Keratinocyte (primary cell): ENCODE measurements at regions not wholly inside any gene's neighbourhood (a gene's known extent, or its start where the extent isn't known, plus 50 kb on each side); places are given as distances from the start of the nearest gene placed in this dataset.

Experiments
- DNase-seq: peaks from one replicate; pipeline ENCODE4 v3.0.0-alpha.2; 2011; ENCODE audit warnings: low read depth, missing footprints, low spot score
- FAIRE-seq: peaks from 2 replicates; lab custom pipeline; 2011; peaks lifted over from hg19 to GRCh38; lab: Jason Lieb, UNC
- H2AFZ ChIP-seq: 2 replicates; pipeline ENCODE4 v1.6.0; 2012; ENCODE audit warnings: low read length, control low read depth, inconsistent platforms; ENCODE audit not compliant: control insufficient read depth
- H3K27ac ChIP-seq: 2 replicates; pipeline ENCODE4 v1.5.1; 2011; ENCODE audit warnings: low read length; ENCODE audit not compliant: control insufficient read depth, insufficient read depth
- H3K27me3 ChIP-seq: 3 replicates; pipeline ENCODE4 v1.6.0; 2011; ENCODE audit warnings: low read length; ENCODE audit not compliant: control insufficient read depth, insufficient read depth; ENCODE audit errors: extremely low read depth
- H3K36me3 ChIP-seq, 2 experiments: 2 replicates in 1 of 2; 3 replicates in 1 of 2; pipeline ENCODE4 v1.5.1; 2011; ENCODE audit warnings: low read length in 2 of 2, mild to moderate bottlenecking in 1 of 2; ENCODE audit not compliant: control insufficient read depth in 2 of 2, insufficient read depth in 2 of 2; ENCODE audit errors: extremely low read depth in 1 of 2
- H3K4me1 ChIP-seq: 3 replicates; pipeline ENCODE4 v1.5.1; 2011; ENCODE audit warnings: low read length; ENCODE audit not compliant: control insufficient read depth, insufficient read depth; ENCODE audit errors: extremely low read depth
- H3K4me2 ChIP-seq: 3 replicates; pipeline ENCODE4 v1.6.0; 2011; ENCODE audit warnings: low read depth, low read length; ENCODE audit not compliant: control insufficient read depth, insufficient read depth; ENCODE audit errors: extremely low read depth
- H3K4me3 ChIP-seq, 3 experiments: fragments of 200-600 bp in 1 of 3; sonication (generic) in 1 of 3; 2 replicates in 2 of 3; 3 replicates in 1 of 3; pipeline ENCODE4 v1.5.1; 2011 to 2016; ENCODE audit warnings: low read length in 3 of 3, mild to moderate bottlenecking in 3 of 3, control low read depth in 2 of 3, inconsistent platforms in 1 of 3, low read depth in 1 of 3, mixed read lengths in 1 of 3, mixed run types in 1 of 3, moderate library complexity in 1 of 3; ENCODE audit not compliant: control insufficient read depth in 2 of 3, insufficient read depth in 2 of 3; ENCODE audit errors: extremely low read depth in 1 of 3
- H3K79me2 ChIP-seq: 2 replicates; pipeline ENCODE4 v1.6.0; 2012; ENCODE audit warnings: low read length; ENCODE audit not compliant: control insufficient read depth, insufficient read depth
- H3K9ac ChIP-seq: 3 replicates; pipeline ENCODE4 v1.6.0; 2011; ENCODE audit warnings: low read length; ENCODE audit not compliant: control insufficient read depth, insufficient read depth; ENCODE audit errors: extremely low read depth
- H3K9me1 ChIP-seq: 3 replicates; pipeline ENCODE4 v1.6.0; 2011; ENCODE audit warnings: low read length; ENCODE audit not compliant: control insufficient read depth, insufficient read depth; ENCODE audit errors: extremely low read depth
- H3K9me3 ChIP-seq: 2 replicates; pipeline ENCODE4 v1.5.1; 2012; ENCODE audit warnings: low read depth, low read length; ENCODE audit not compliant: control insufficient read depth
- H4K20me1 ChIP-seq: 3 replicates; pipeline ENCODE4 v1.6.0; 2011; ENCODE audit warnings: low read length; ENCODE audit not compliant: control insufficient read depth, insufficient read depth; ENCODE audit errors: extremely low read depth
- CTCF ChIP-seq, 3 experiments: IDR thresholded peaks in 1 of 3; conservative IDR thresholded peaks in 1 of 3; optimal IDR thresholded peaks in 1 of 3; 2 replicates in 2 of 3; 3 replicates in 1 of 3; pipeline versions ENCODE3 to v1.5.1; 2011; ENCODE audit warnings: low read length in 3 of 3, mild to moderate bottlenecking in 3 of 3, moderate library complexity in 2 of 3, control low read depth in 1 of 3, inconsistent platforms in 1 of 3; ENCODE audit not compliant: insufficient read depth in 2 of 3; ENCODE audit errors: extremely low read depth in 1 of 3
- EZH2 ChIP-seq: IDR thresholded peaks from one replicate; pipeline ENCODE4 v1.6.1; 2012; ENCODE audit warnings: inconsistent platforms, mild to moderate bottlenecking, low read length, moderate library complexity
- dilution Hi-C: fragments of 300-500 bp; cut with MboI; formaldehyde crosslinking; loops from one replicate; pipeline ENCODE4 v1.7.0; 2020; ENCODE audit warnings: low sequenced_read_pairs; ENCODE audit not compliant: extremely low pct_ligation_motif_present

GRCh38 chr3:178297740-178298139 lies 238.5 kb upstream of the KCNMB2 start:
- no peak overlapping the region for H3K27ac ChIP-seq
- H3K9me1 ChIP-seq: no peaks in the 10 kb centered on the region
- H3K27me3 ChIP-seq: no peaks in the 10 kb centered on the region
- DNase-seq (no peak), FAIRE-seq (no peak)
- H4K20me1 ChIP-seq: no peaks in the 10 kb centered on the region
- no peak overlapping the region for H3K9ac ChIP-seq
- TF ChIP-seq CTCF (optimal IDR thresholded peaks at IDR 0.05 in 1 of 3, IDR thresholded peaks at IDR 0.05 in 1 of 3, conservative IDR thresholded peaks at IDR 0.05 in 1 of 3; ENCODE audit: extremely low read depth in 1 of 3, insufficient read depth in 2 of 3, low read length in 3 of 3) (no peak), EZH2 (no peak)
- no peaks in the 10 kb centered on the region for H3K4me1 ChIP-seq
- no peaks in the 10 kb centered on the region for H3K36me3 ChIP-seq
- H3K79me2 ChIP-seq: no peaks in the 10 kb centered on the region
- no peak overlapping the region for H3K4me2 ChIP-seq
- dilution Hi-C loops: no loop called here
- H3K4me3 ChIP-seq: no peak overlapping the region
- H2AFZ ChIP-seq: no peak overlapping the region
- no peaks in the 10 kb centered on the region for H3K9me3 ChIP-seq

- H3K36me3 ChIP-seq: no peaks in the 10 kb centered on the region
- H3K27me3 ChIP-seq: no peaks in the 10 kb centered on the region
- no peaks in the 10 kb centered on the region for H3K79me2 ChIP-seq
- H4K20me1 ChIP-seq: no peaks in the 10 kb centered on the region
- TF ChIP-seq EZH2: no peak
- no peak for TF ChIP-seq CTCF (optimal IDR thresholded peaks at IDR 0.05 in 1 of 3, IDR thresholded peaks at IDR 0.05 in 1 of 3, conservative IDR thresholded peaks at IDR 0.05 in 1 of 3; ENCODE audit: extremely low read depth in 1 of 3, insufficient read depth in 2 of 3, low read length in 3 of 3)
- H3K4me2 ChIP-seq: no peak overlapping the region
- H3K9me1 ChIP-seq: no peaks in the 10 kb centered on the region
- no peak overlapping the region for H2AFZ ChIP-seq
- dilution Hi-C loops: no loop called here
- H3K9ac ChIP-seq: no peak overlapping the region
- no peaks in the 10 kb centered on the region for H3K9me3 ChIP-seq
- H3K4me3 ChIP-seq: no peak overlapping the region
- no peaks in the 10 kb centered on the region for H3K4me1 ChIP-seq
- DNase-seq (no peak), FAIRE-seq (no peak)
- H3K27ac ChIP-seq: no peak overlapping the region
Observed at GRCh38 chr3:178300441-178300959, 235.7 kb upstream of the KCNMB2 start.
